Kidney (tissue), 13 donors: ENCODE measurements at regions not wholly inside any gene's neighbourhood (a gene's known extent, or its start where the extent isn't known, plus 50 kb on each side); places are given as distances from the start of the nearest gene placed in this dataset.

Source experiments
- DNase-seq, 5 donors: peaks; one replicate each; pipeline ENCODE4 v3.0.0-alpha.2; 2013 to 2020
- FAIRE-seq: peaks from 2 replicates; lab custom pipeline; 2012; peaks lifted over from hg19 to GRCh38; lab: Jason Lieb, UNC
- H3K27ac ChIP-seq, 2 donors: one replicate each; pipeline ENCODE4 v1.7.0; 2013; ENCODE audit warnings: low read depth in 2 of 2, low read length in 2 of 2, inconsistent platforms in 1 of 2
- H3K27me3 ChIP-seq: one replicate; pipeline ENCODE4 v1.7.1; 2013; ENCODE audit warnings: low read length, inconsistent platforms; ENCODE audit not compliant: control insufficient read depth, insufficient read depth
- H3K36me3 ChIP-seq, 3 donors: one replicate each; pipeline versions ENCODE4 v1.7.0 to v1.7.1; 2013; ENCODE audit warnings: low read length in 3 of 3, control low read depth in 1 of 3, inconsistent platforms in 1 of 3; ENCODE audit not compliant: insufficient read depth in 3 of 3, control insufficient read depth in 2 of 3
- H3K4me1 ChIP-seq, 3 donors: one replicate each; pipeline versions ENCODE4 v1.7.0 to v1.7.1; 2013; ENCODE audit warnings: low read length in 3 of 3, inconsistent platforms in 1 of 3, low read depth in 1 of 3; ENCODE audit not compliant: control insufficient read depth in 2 of 3, insufficient read depth in 2 of 3
- H3K4me3 ChIP-seq, 3 donors: one replicate each; pipeline versions ENCODE4 v1.7.0 to v1.8.1; 2013; ENCODE audit warnings: low read length in 3 of 3, control low read depth in 1 of 3, inconsistent platforms in 1 of 3
- H3K9ac ChIP-seq, 3 donors: one replicate each; pipeline versions ENCODE4 v1.7.0 to v1.7.1; 2013; ENCODE audit warnings: low read length in 3 of 3, control low read depth in 1 of 3, inconsistent platforms in 1 of 3
- H3K9me3 ChIP-seq, 3 donors: one replicate each; pipeline versions ENCODE4 v1.7.0 to v1.7.1; 2013; ENCODE audit warnings: low read length in 3 of 3, control low read depth in 1 of 3, inconsistent platforms in 1 of 3; ENCODE audit not compliant: control insufficient read depth in 2 of 3, insufficient read depth in 1 of 3
- intact Hi-C: fragments of 100-400 bp; cut with DNase I; formaldehyde crosslinking; loops from one replicate; pipeline ENCODE4 v1.11.1; 2022
- TF ChIP-seq, protein P1 (sequence below): IDR thresholded peaks from 3 replicates; pipeline ENCODE4 v1.5.1; 2012; ENCODE audit warnings: mild to moderate bottlenecking, moderate library complexity, borderline replicate concordance; ENCODE audit not compliant: insufficient read depth; ENCODE audit errors: extremely low read depth
- donor health status: control.
- donor health status: control.
- donor health status: control.
- donor health status: control.
- donor health status: control.
- donor health status: DM: yes; HTN: yes; CAD: no.
- donor health status: Normal renal cell carcinoma (clear cell type).

DNA sequence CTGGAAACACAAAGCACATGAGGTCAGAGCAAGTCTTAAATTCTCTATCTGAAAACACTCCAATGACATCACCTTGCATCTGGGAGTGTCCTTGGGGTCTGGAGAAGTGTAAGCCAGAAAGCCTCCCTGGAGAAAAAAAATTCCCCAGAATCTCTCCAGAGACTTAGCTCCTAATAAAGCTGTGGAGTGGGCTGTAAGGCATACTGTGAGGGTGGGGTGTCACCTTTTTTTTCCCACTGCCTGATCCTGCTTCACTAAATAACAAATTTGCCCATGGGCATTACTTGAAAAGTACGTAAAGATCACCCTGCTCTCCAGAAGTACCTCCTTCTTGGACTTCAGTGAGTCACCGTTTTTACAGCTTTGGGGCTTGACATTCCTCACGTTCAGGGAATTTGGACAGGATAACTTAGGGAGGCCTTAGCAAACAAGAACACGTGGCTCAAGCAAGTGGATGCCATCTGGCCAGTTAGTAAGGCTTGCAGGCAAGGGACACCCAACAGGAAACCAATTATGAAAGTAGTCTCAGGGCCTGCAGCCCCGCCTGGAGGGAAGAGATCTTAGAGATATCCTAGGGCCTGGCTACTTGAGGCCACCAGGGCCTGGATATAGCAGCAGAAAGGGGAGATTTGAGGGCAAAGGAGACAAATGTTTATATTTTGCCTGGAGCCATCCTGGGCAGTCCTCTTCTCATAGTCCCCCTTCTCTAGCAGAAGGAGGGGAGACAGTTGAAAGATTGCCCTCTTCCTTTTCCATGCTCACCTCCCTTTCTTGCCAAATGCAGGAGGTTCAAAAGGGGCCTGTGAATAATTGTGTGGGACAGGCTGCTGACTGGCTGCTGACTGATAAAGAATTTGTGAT is 60.1 kb upstream of the PLAC1 start:
- Histone ChIP-seq H3K36me3 (no peaks in the 10 kb centered on the region), H3K27ac (no peak overlapping the region), H3K9ac (no peak overlapping the region), H3K4me3 (no peak overlapping the region), H3K9me3 (no peaks in the 10 kb centered on the region), H3K27me3 (no peaks in the 10 kb centered on the region), H3K4me1 (no peaks in the 10 kb centered on the region)
- TF ChIP-seq, protein P1, sequence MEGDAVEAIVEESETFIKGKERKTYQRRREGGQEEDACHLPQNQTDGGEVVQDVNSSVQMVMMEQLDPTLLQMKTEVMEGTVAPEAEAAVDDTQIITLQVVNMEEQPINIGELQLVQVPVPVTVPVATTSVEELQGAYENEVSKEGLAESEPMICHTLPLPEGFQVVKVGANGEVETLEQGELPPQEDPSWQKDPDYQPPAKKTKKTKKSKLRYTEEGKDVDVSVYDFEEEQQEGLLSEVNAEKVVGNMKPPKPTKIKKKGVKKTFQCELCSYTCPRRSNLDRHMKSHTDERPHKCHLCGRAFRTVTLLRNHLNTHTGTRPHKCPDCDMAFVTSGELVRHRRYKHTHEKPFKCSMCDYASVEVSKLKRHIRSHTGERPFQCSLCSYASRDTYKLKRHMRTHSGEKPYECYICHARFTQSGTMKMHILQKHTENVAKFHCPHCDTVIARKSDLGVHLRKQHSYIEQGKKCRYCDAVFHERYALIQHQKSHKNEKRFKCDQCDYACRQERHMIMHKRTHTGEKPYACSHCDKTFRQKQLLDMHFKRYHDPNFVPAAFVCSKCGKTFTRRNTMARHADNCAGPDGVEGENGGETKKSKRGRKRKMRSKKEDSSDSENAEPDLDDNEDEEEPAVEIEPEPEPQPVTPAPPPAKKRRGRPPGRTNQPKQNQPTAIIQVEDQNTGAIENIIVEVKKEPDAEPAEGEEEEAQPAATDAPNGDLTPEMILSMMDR, result no peak
- peak in 1 of 5 donors; percentile 57 for DNase-seq
- no peak for FAIRE-seq
- intact Hi-C loops, result no loop called here

DNA sequence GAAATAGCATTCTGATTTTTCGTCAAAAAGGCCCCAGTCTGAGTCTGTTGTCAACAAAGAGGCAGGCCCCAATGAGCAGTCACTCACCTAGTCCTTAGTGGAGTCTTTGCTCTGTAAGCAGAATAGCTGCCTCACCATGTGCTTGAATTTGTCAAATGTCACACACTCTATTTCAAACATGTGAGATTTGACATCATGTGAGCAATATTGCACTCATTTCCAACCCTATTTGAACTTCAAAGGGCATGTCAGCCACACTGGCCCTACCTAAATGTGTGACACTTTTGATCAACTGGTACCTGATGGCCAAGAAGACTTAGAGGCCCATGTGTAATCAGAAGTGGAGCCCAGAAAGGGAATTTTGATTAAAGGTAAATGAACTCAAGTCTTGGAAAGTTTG is 59.4 kb upstream of the PLAC1 start:
- H3K9me3 ChIP-seq, result no peaks in the 10 kb centered on the region
- intact Hi-C loops, result no loop called here
- H3K27ac ChIP-seq, result no peak overlapping the region
- H3K4me1 ChIP-seq, result no peaks in the 10 kb centered on the region
- H3K27me3 ChIP-seq, result no peaks in the 10 kb centered on the region
- H3K9ac ChIP-seq, result no peak overlapping the region
- TF ChIP-seq, protein P1, result no peak
- no peaks in the 10 kb centered on the region for H3K36me3 ChIP-seq
- DNase-seq, result no peak
- FAIRE-seq, result no peak
- no peak overlapping the region for H3K4me3 ChIP-seq

DNA sequence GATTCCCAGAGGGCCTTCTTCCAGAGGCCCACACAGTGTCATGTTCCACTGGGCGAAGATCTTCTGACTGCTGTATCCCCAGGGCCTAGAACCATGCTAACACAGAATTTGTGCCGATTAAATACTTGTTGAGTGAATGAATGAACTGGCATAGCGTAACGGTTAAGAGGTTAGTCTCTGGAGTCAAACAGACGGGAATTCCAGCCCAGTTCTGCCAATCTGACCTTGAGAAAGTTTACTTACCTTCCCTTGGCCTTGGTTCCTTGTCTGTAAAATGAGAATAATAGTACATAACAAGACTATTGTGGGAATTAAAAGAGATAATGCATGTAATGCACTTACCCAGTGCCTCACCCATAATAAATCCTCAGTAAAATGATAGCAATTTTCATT is 58.3 kb upstream of the PLAC1 start:
- no peaks in the 10 kb centered on the region for H3K36me3 ChIP-seq
- TF ChIP-seq, protein P1, result no peak
- H3K27ac ChIP-seq, result no peak overlapping the region
- H3K4me3 ChIP-seq, result no peak overlapping the region
- DNase-seq (no peak), FAIRE-seq (no peak)
- no peaks in the 10 kb centered on the region for H3K4me1 ChIP-seq
- intact Hi-C loops, result no loop called here
- H3K9me3 ChIP-seq, result no peaks in the 10 kb centered on the region
- no peaks in the 10 kb centered on the region for H3K27me3 ChIP-seq
- no peak overlapping the region for H3K9ac ChIP-seq
